RWPE1 (cell line): ENCODE measurements at regions not wholly inside any gene's neighbourhood (a gene's known extent, or its start where the extent isn't known, plus 50 kb on each side); places are given as distances from the start of the nearest gene placed in this dataset.

Experiments
- CTCF ChIA-PET: fragments of 350-600 bp; sonication (Branson Sonifier 250); formaldehyde crosslinking; extraction: SDS; loops from one replicate; lab custom pipeline; 2021; lab: Yijun Ruan, JAX
- POLR2A ChIA-PET: fragments of 400-600 bp; formaldehyde crosslinking; extraction: SDS; loops from one replicate; lab custom pipeline; 2020; ENCODE audit warnings: antibody characterized with exemption; ENCODE audit not compliant: low non-redundant PET; lab: Yijun Ruan, JAX
- DNase-seq: peaks from one replicate; pipeline ENCODE4 v3.0.0; 2012; ENCODE audit warnings: low spot score
- H3K27ac ChIP-seq: fragments of 450-650 bp; 2 replicates; pipeline ENCODE4 v1.5.1; 2017
- CTCF ChIP-seq: fragments of 450-650 bp; conservative IDR thresholded peaks from 2 replicates; pipeline ENCODE4 v1.5.1; 2017; ENCODE audit warnings: low read depth, mild to moderate bottlenecking

- DNase-seq = no peak
- POLR2A ChIA-PET = no interaction called here
- TF ChIP-seq CTCF = no peak
- no peak overlapping the region for H3K27ac ChIP-seq
- CTCF ChIA-PET = interaction anchor here (0.6 kb wide), 1 partner anchor 12 kb away, joined by 6 read pairs; no protein-coding TSS in a partner anchor
These were observed 73.6 kb upstream of the PPP2R2B start for GRCh38 chr5:146952168-146952567.

GRCh38 chr5:146956217-146956616 is 77.7 kb upstream of the PPP2R2B start:
- no peak overlapping the region for H3K27ac ChIP-seq
- ChIA-PET POLR2A (no interaction called here), CTCF (interaction anchor here (0.5 kb wide), 1 partner anchor 423 kb away, joined by 3 read pairs; no protein-coding TSS in a partner anchor)
- no peak for TF ChIP-seq CTCF
- no peak for DNase-seq

GRCh38 chr5:146959360-146959759 is 80.8 kb upstream of the PPP2R2B start:
- POLR2A ChIA-PET = no interaction called here
- no peak overlapping the region for H3K27ac ChIP-seq
- no peak for DNase-seq
- no peak for TF ChIP-seq CTCF
- CTCF ChIA-PET = interaction anchor here (0.6 to 2.6 kb wide), 6 partner anchors 10 to 1113 kb away, joined by 3 to 7 read pairs (median 4); no protein-coding TSS in a partner anchor

- ChIA-PET CTCF (interaction anchor here (0.6 to 6.8 kb wide), 5 partner anchors 226 to 429 kb away, joined by 3 to 70 read pairs (median 4); no protein-coding TSS in a partner anchor), POLR2A (no interaction called here)
- H3K27ac ChIP-seq = no peak overlapping the region
- DNase-seq = peak; percentile 26
- TF ChIP-seq CTCF = no peak
These were observed 84.3 kb upstream of the PPP2R2B start for GRCh38 chr5:146962801-146963355.

- ChIA-PET POLR2A (no interaction called here), CTCF (interaction anchor here (0.5 to 6.8 kb wide), 23 partner anchors 19 to 442 kb away, joined by 3 to 70 read pairs (median 4); no protein-coding TSS in a partner anchor)
- DNase-seq = peak; percentile 72
- TF ChIP-seq CTCF = peak; percentile 91
- no peak overlapping the region for H3K27ac ChIP-seq
These were observed 87.5 kb upstream of the PPP2R2B start for GRCh38 chr5:146965761-146966659.

GRCh38 chr5:146967646-146968045 is 89.1 kb upstream of the PPP2R2B start:
- CTCF ChIA-PET = interaction anchor here (0.6 to 6.8 kb wide), 8 partner anchors 211 to 1024 kb away, joined by 3 to 70 read pairs (median 4); no protein-coding TSS in a partner anchor

More at GRCh38 chr5:146967646-146968045, 89.1 kb upstream of the PPP2R2B start:
- POLR2A ChIA-PET = no interaction called here
- H3K27ac ChIP-seq = no peak overlapping the region
- no peak for DNase-seq
- no peak for TF ChIP-seq CTCF
